GM21423 (cell line): ENCODE measurements at regions not wholly inside any gene's neighbourhood (a gene's known extent, or its start where the extent isn't known, plus 50 kb on each side); places are given as distances from the start of the nearest gene placed in this dataset.

Experiments used
- ATAC-seq: cut with Tn5 transposase; IDR thresholded peaks from one replicate; pipeline ENCODE4 v1.9.1; 2021; ENCODE audit warnings: mild to moderate bottlenecking, moderate library complexity; ENCODE audit not compliant: unreplicated experiment

DNA sequence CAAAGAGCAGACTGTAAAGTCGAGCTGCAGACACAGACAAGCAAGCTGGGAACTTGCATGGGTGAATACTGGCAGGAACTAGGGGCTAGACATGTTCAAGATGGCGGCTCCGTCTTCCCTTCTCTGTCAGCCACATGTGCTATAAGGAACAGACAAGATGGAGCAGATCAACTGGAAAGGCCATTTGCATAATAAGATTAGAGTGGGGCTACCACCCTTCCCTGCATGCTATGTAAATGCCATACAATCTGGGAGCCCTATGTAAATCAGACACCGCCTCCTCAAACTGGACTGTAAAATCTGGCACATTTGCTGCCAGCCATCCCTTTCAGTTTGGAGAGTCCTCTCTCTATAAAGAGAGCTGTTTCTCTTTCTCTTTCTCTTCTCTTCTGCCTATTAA is 640.1 kb upstream of the CDH8 start:
- ATAC-seq, result no peak

DNA sequence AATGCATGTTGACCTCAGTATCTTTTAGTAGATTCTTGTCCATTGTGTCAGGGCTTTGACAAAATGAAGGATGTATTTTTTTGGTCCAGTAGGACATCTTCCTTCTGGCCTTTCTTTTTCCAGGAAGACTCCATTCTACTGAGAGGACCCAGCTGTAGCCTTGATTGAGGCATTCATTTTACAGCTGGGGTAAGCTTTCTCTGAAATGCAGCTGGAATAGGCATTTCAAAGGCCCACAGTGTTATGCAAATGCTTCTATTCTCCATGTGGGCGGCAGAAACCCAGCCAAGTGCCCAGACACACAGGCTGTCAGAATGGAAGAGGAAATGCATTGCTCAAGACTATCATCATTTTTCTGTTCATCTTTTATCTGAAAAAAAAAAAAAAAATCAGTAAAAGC is 629.0 kb upstream of the CDH8 start:
- no peak for ATAC-seq

DNA sequence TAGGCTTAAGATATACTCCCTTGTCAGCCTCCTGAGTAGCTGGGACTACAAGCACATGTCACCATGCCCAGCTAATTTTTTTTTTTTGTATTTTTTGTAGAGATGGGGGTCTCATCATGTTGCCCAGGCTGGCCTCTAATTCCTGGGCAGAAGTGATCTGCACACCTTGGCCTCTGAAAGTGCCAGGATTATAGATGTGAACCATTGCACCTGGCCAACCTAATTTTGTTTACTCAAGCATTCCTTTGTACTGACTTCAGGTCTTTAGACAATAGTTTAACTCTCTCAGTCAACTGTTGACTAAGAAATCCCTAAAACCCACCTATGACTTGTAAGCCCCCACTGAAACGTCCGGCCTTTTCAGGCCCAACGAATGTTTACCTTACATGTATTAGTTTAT is 628.3 kb upstream of the CDH8 start:
- no peak for ATAC-seq

DNA sequence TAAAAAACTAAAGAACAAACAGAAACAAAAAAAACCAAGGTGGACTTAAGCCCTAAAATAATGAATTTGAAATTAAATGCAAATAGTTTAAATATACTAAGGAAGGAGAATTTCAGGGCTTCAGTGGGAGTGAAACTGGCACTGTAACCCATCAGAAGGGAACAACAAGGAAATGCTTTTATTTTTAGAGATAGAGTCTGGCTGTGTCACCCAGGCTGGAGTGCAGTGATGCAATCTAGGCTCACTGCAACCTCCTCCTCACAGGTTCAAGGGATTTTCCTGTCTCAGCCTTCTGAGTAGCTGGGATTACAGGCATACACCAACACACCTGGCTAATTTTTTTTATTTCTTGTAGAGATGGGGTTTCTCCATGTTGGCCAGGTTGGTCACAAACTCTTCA is 625.2 kb upstream of the CDH8 start:
- no peak for ATAC-seq

DNA sequence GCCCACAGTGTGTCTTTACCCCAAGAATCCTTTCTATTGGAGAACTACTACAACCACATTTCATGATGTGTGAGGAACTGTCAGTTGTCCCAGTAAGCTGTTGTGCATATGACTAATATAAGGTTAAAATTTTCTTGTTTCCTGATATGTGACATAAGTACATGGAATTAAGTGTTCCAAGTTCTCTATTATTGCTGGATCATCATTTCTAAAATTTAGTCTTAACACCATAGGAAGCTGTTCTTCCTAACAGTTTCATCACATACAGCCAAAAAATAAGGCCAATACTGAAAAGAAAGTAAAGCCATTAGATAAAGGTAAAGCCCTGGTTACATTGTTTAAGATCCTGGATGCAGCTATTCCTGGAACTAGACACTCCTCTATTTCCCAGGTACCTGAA is 620.9 kb upstream of the CDH8 start:
- no peak for ATAC-seq

DNA sequence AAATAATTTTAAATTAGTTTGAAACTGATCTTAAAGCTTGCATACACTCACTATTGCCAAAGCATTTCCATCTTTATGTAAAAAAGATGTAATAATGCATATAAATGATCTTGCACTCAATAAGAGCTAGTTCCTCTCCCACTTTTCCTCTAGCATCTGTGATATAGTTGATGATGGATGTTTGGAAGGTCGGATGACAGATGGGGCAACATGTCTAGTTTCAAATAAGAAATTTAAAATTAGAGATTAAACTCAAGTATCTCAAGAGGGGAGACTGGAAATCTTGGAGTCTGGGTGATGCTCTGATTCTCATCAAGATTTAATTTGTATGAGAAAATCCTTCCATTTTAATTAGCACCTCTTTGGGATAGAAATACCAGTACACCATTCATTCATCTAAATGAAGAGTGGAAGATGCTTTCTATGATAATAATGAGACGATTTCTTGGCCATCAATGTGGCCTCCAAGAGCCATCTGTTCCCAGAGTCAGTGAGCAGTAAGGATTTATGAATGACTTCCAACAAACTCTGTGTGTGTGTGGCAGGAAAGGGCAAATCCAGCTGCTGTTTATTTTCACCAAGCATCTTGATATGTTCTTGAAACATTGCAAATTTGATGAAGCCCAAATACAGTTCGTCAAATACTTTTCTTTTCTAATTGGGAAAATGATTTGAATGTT is 616.3 kb upstream of the CDH8 start:
- ATAC-seq, result no peak

DNA sequence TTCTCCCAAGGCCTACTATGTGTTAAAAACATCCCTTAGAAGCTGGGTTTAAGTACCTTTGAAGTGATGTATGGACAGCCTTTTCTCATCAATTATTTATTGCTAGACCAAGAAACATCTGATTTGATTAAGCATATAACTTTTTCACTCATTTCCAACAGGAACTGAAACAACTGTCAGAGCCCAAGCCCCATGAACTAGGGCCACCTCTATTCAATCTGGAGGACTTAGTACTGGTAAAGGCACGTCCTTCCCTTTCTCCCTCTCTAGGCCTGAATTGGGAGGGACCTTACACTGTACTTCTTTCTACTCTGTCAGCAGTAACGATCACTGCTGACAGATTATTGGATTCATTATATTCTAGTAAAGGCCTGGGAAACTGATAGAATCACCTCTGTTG is 612.0 kb upstream of the CDH8 start:
- ATAC-seq, result no peak

DNA sequence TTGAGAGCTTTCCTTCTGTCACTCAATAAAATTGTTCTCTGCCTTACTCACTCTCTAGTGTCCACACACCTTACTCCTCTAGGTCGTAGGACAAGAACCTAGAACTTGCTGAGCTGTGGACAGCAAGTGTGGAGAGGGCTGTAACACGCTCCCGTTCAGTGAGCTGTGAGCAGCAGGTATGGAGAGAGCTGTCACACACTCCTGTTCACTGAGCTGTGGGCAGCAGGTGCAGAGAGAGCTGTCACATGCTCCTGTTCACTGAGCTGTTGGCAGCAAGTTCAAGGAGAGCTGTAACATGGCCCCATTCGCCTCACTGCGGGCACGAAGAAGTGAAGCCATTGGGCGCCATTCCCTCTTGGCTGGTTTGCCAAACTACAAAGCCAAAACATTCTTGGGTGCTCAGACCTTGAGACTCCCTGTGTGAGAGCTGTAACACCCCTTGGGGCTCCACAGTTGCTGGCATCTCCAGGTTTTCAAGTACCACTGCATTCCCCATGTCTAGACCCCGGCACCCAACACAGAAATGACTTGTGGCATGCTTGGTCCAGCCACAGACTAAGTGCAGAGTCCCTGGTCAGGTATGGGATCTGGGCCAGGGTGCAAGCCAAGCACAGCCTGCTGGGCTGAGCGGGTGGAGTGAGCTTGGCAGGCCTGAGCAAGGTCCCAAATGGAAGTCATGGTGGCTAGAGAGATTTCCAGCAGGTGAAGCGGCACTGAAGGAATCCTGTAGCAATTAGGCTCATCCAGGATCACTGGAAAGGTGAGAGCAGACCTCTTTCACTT is 608.0 kb upstream of the CDH8 start:
- ATAC-seq, result no peak

DNA sequence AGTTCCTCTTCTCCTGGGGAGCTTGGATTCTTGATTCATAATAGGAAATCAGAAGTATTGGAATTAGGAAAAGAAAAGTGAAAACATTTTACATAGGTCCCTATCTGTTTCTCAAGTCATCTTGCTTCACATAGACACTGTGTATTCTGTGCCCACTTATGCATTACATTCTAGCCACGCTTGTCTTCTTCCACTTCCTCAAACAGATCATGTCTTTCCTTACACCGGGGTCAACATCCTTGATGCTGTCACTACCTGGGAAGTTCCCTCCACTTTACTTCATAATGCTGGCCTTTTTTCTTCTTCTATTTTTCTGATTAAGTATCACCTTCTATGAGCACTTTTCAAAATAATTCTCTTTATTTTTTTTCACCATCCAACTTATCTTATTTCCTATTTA is 606.4 kb upstream of the CDH8 start:
- no peak for ATAC-seq

DNA sequence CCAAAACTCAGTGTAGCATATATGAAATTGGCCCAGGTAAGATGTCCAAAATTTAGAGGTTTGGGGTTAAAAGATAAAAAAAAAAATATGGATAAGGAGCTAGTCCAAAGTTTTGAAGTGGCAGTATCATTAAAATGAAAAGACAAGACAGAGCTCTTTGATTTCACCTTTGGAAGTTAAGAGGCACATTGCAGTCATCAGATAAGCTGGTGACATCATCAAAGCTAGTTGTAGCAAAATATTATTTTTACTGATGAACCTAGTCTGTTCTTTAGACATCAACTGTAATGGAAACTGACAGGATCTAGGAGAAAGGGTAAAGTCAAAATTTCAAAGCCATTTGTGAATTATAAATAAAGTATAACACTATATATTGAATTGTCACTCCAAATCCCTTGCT is 603.7 kb upstream of the CDH8 start:
- no peak for ATAC-seq

DNA sequence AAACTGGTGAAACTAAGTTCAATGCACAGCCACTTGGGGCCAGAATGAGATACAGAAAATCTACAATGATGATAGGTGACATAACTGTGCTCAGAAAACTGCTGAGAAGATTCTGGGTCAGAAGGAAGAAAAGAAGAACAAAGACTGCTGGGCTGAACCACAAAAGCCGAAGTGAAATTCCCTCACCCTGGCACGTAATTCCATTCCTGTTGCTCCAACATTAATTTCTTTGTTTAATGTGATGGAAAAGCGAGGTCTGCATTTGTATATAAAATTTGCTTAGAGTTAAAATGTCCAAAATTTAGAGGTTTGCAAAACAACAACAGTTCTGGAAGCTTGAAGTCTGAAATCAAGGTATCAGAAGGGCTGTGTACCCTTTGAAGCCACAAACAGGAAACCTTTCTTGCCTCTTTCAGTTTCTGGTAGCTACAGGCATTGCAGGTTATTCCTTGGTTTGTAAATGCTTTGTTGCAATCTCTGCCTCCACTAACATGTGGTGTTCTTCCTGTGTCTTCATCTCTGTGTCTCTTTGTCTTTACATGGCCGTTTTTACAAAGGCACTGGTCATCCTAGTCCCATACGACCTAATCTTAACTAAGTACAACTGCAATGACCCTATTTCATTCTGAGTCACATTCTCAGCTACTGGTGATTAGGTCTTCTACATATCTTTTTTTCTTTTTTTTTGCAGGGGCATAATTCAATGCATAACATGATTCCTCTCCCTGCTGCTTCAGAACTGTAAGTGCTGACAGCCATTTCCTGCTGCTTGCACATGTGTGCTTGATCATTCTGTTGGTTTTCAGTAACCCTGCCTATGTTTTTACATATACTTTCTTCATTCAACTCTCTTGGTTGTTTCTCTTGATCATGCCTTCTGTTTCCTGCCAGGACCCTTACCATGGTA is 603.0 kb upstream of the CDH8 start:
- peak; percentile 68 for ATAC-seq

DNA sequence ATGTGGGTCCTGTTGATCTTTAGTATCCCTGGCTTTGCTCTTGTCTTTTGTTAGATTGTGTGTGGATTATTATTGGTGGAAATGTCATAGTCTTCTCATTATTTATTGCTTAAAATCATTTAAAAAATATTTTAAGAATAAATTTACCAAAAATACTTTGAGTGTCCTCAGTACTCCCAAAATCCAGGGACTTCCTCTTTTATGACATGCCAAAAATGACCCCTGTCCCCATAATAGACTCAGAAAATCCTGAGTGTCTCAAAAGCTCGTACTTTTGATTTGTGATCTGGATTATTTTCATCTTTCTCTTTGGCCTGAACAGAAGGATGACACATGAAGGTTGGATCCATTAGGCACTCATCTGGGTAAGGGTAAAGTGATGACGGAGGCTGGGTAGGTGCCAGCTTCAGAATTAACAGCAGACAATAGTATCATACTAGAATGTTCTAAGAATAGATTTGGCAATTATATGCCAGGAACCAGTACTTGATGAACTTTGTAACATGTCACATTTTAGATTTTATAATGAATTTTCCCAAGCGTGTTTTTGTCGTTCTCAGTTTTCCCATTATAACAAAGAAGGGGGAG is 602.2 kb upstream of the CDH8 start:
- ATAC-seq, result no peak

DNA sequence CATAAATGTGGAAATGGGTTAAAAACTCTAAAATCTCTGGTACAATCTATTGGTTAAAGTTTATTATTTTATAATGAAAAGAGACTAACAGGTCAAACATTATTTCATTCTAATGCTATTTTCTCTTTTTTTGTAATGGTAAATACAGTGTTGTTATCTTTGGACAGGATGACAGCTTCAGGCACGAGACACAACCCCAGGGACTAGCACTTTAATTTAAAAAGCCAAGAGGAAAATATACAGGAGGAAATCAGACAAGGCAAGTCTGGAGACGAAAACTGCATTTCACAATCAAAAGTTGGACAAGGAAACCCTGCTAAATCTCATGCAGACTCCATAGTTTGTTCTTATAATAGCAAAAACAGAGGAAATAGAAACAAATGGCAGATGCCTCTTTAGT is 589.1 kb upstream of the CDH8 start:
- ATAC-seq, result no peak

DNA sequence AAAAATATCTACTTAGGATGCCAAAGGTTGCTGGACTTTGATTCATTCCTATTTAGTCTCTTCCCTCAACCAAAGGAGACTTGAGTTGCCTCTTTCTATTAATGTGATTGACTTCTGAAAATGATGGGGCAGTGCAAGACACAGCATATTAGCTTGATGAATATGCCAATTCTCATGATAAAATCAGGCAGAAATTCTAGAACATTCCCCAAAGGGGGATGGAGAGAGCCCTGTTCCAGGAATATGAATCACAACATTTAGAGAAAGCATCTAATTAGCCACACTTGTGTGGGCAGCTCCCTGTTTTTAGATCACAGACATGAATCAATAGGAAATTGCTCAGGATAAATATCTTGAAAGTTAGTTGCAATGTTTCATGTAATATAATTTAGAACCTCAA is 584.0 kb upstream of the CDH8 start:
- no peak for ATAC-seq

DNA sequence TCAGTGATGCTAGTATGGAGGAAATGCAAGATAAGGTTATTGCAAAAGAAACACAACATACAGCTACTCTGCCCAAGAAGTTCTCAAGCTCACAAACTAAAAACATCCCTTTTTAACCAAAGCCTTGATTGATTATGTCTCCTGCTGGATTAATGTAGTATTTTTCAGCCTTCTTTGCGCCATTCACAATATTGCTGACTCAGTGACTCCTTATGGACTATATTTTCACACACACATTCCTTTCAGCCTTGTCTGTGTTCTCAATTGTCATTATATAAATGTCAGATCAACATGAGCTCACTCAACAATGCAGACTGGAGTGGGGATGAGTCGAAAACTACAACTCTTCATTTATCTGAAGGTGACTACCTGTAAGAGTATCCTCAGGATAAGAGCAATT is 579.3 kb upstream of the CDH8 start:
- ATAC-seq, result no peak

DNA sequence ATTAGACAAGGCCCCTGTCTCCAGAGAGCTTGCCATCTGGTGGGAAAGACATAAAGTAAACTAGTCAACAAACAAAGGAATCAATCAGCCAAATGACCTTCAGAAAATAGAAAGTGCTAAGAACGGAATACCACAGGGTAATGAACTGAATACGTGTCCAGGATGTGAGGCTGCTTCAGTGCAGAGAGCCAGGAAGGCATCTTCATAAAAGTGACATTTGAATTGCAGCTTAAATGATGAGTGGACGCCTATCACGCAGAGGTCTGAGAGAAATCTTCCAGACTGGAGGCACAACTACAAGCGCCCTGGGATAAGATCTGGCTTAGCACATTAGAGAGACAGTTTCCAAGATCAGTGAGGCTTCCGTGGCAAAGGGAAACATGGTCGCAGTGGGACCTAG is 574.1 kb upstream of the CDH8 start:
- ATAC-seq, result no peak

DNA sequence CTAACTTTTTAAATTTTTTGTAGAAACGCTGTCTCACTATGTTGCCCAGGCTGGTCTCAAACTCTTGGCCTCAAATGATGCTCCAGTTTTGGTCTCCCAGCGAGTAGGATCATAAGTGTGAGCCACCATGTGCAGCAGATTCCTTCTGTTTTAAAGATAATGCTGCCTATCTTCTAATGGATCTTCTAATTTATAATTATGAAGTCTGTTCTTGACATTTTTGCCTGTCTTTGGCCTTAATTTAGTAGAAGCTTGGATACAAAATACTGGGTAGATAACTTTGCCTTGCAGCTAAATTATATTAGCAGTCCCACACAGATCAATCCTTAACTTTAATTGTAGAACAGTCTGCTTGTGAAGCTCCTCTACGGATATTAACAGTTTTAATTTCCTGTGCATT is 566.6 kb upstream of the CDH8 start:
- no peak for ATAC-seq

DNA sequence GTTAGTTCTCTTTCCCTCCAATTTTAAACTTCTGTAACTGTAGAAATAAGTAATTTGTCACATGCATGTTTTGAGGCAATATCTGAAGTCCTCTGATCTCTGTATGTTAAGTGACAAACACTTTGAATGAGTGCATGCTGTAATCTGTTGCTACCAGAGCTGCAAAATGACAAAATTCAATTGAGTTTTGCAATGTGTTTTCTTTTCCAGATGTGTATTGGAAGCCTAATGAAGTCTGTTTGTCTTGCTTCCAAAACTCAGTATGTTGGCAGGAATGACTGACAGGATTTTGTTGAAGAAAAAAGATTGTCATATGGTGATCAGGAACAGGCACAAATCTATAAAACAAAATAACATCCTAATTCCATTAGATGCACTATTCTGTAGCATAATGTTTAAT is 561.6 kb upstream of the CDH8 start:
- no peak for ATAC-seq

DNA sequence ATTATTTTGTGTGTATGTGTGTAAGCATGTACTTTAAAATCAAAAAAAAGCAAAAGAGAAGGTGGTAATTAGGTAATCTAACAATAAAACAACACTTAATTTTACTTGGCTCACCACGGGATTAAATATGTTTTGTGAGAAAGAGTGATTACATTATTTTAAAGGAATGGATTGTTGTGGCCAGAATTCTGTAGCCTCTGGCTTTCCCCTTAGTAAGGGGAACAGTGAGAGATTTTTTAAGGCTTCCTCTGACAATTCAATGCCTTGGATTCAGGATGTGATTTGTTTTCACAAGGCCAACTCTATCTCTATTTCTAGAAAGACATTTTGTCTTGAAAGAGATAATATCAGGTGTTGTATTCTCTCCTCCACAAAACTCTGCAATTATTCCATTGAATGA is 560.3 kb upstream of the CDH8 start:
- no peak for ATAC-seq

DNA sequence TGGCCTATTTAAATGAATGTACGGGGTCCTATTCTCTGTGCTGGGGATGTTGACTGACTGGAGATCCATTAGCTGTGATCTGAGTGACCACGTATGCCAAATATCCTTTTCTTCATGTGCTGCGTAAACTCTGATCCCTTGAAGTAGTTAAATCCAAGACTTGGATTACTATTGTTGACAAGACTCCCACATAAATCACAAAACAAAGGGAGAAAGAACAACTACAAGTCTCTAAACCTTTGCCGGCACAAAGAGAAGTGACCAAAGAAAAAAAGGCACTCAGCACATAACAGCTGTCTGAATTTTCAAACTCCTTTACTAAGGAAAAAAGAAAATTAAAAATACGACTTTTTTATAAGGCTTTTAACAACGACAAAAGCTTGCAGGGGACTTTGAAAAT is 559.9 kb upstream of the CDH8 start:
- no peak for ATAC-seq

DNA sequence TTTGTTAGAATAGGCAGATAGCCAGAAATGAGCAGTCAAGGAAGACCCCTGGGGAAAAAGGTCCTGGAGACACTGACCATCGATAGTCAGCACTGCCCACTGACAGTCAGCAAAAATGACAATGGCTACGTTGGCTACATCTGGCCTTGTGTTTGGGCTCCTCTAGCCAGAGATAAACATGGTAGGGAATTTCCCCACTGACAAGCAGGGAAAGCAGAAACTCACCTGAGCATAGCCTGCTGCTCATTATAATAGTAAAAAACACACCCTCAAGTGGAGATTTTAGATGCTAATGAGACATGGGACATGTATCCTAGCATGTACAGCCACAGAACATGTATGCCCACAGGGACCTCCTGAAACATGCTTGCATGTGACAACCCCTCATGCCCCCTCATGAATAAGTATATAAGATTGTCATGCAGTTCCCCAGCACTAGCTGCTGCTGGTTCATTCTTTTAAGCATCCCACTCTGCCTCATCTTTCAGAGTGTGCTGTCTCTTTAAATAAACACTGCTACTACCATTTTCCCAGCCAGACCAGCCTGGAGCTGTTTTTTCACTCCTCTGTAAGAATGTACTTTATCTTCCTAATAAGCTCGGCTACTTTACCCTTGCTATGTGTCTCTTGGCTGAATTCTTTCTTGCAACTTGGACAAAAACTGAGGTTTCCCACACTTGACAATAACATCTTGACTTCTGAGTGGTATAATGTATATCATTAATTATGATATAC is 550.1 kb upstream of the CDH8 start:
- ATAC-seq, result no peak
